Ishikawa (cell line): ENCODE measurements at regions not wholly inside any gene's neighbourhood (a gene's known extent, or its start where the extent isn't known, plus 50 kb on each side); places are given as distances from the start of the nearest gene placed in this dataset.

Source experiments
- EGR1 ChIP-seq: IDR thresholded peaks from 2 replicates; pipeline ENCODE4 v1.6.1; 2012
- REST ChIP-seq: IDR thresholded peaks from 2 replicates; pipeline ENCODE4 v1.6.1; 2012; ENCODE audit warnings: low read depth, mild to moderate bottlenecking
- TCF12 ChIP-seq: IDR thresholded peaks from 2 replicates; pipeline ENCODE4 v1.6.1; 2012; ENCODE audit warnings: low read depth

DNA sequence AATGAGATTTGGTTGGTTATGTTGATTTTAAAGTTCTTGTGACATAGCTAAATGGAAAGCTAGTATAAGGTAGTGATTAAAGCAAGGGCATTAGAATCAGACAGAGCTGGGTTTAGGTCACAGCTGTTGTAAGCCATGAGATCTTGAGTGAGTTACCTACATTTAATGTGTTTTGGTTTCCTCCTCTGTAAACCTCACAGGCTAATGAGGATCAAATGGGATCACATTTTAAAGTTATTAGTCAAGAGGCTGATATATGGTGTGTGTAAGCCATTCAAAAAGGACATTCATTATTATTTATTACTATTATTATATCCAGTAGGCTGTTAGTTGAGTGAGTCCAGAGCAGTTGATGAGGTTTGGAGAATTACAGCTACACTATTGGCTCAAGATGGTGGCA is 416.2 kb downstream of the IRS1 start:
- TF ChIP-seq REST (no peak), EGR1 (no peak), TCF12 (no peak)
